Spleen (tissue), 7 donors: ENCODE measurements at regions not wholly inside any gene's neighbourhood (a gene's known extent, or its start where the extent isn't known, plus 50 kb on each side); places are given as distances from the start of the nearest gene placed in this dataset.

Experiments
- POLR2A ChIP-seq, 3 donors: fragments of 450-650 bp; IDR thresholded peaks; one replicate each; pipeline ENCODE4 v1.5.1; 2017; ENCODE audit warnings: antibody characterized with exemption in 3 of 3, mild to moderate bottlenecking in 1 of 3
- POLR2AphosphoS5 ChIP-seq, 3 donors: sonication (generic); formaldehyde crosslinking; IDR thresholded peaks; one replicate each; pipeline ENCODE4 v1.5.1; 2017; ENCODE audit warnings: antibody characterized with exemption in 3 of 3
- TF ChIP-seq, protein P1 (sequence below), 11 experiments: fragments of 200-600 bp in 7 of 11; fragments of 450-650 bp in 4 of 11; sonication (generic) in 4 of 11; IDR thresholded peaks in 8 of 11; conservative IDR thresholded peaks in 3 of 11; 1 replicate in 7 of 11; 2 replicates in 4 of 11; pipeline versions ENCODE4 v1.4.0 to v1.8.0; 2016 to 2021; ENCODE audit warnings: antibody characterized with exemption in 11 of 11, inconsistent platforms in 4 of 11, mild to moderate bottlenecking in 1 of 11
- donor health status: DM: no; HTN: no; CAD: no; lungs with moderate emphysema.
- donor health status: DM: no; HTN: no; CAD: no.
- donor health status: DM: no; HTN: no; CAD: no.

- TF ChIP-seq, protein P1, sequence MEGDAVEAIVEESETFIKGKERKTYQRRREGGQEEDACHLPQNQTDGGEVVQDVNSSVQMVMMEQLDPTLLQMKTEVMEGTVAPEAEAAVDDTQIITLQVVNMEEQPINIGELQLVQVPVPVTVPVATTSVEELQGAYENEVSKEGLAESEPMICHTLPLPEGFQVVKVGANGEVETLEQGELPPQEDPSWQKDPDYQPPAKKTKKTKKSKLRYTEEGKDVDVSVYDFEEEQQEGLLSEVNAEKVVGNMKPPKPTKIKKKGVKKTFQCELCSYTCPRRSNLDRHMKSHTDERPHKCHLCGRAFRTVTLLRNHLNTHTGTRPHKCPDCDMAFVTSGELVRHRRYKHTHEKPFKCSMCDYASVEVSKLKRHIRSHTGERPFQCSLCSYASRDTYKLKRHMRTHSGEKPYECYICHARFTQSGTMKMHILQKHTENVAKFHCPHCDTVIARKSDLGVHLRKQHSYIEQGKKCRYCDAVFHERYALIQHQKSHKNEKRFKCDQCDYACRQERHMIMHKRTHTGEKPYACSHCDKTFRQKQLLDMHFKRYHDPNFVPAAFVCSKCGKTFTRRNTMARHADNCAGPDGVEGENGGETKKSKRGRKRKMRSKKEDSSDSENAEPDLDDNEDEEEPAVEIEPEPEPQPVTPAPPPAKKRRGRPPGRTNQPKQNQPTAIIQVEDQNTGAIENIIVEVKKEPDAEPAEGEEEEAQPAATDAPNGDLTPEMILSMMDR (IDR thresholded peaks at IDR 0.05 in 8 of 11, conservative IDR thresholded peaks at IDR 0.05 in 3 of 11) = no peak
- TF ChIP-seq POLR2A (IDR thresholded peaks at IDR 0.05) (no peak), POLR2AphosphoS5 (IDR thresholded peaks at IDR 0.05) (no peak)
Observed at GRCh38 chr6:103280417-103280816, 1579.3 kb downstream of the HACE1 start.
